GM13976 (cell line): ENCODE measurements at regions not wholly inside any gene's neighbourhood (a gene's known extent, or its start where the extent isn't known, plus 50 kb on each side); places are given as distances from the start of the nearest gene placed in this dataset.

ENCODE experiments used
- DNase-seq: peaks from one replicate; pipeline ENCODE4 v3.0.0; 2012; ENCODE audit warnings: low spot score
- CTCF ChIP-seq: IDR thresholded peaks from 2 replicates; pipeline ENCODE4 v1.5.1; 2012; ENCODE audit warnings: borderline replicate concordance, mild to moderate bottlenecking; ENCODE audit not compliant: insufficient read depth; ENCODE audit errors: extremely low read depth, missing control alignments, control extremely low read depth
- in situ Hi-C: fragments of 300-500 bp; cut with MboI; formaldehyde crosslinking; loops from one replicate; pipeline ENCODE4 v1.12.0; 2022; ENCODE audit warnings: low sequenced_read_pairs, mixed read lengths, inconsistent platforms; ENCODE audit not compliant: unreplicated experiment

GRCh38 chr11:42253156-42253555 lies 793.7 kb upstream of the LRRC4C start:
- TF ChIP-seq CTCF = no peak
- DNase-seq = no peak
- in situ Hi-C loops = no loop called here

- no peak for TF ChIP-seq CTCF
- in situ Hi-C loops = no loop called here
- no peak for DNase-seq
These were observed 796.5 kb upstream of the LRRC4C start for GRCh38 chr11:42255906-42256305.

- DNase-seq = no peak
These were observed 798.1 kb upstream of the LRRC4C start for GRCh38 chr11:42257534-42257933.

GRCh38 chr11:42265072-42265471 lies 805.6 kb upstream of the LRRC4C start:
- TF ChIP-seq CTCF = no peak
- DNase-seq = no peak
- in situ Hi-C loops = no loop called here

More at GRCh38 chr11:42257534-42257933, 798.1 kb upstream of the LRRC4C start:
- TF ChIP-seq CTCF = no peak
- in situ Hi-C loops = no loop called here

- in situ Hi-C loops = no loop called here
- no peak for TF ChIP-seq CTCF
- no peak for DNase-seq
These were observed 811.9 kb upstream of the LRRC4C start for GRCh38 chr11:42271306-42271705.

GRCh38 chr11:42273977-42274376 lies 814.5 kb upstream of the LRRC4C start:
- TF ChIP-seq CTCF = no peak
- DNase-seq = no peak
- in situ Hi-C loops = no loop called here

- no peak for DNase-seq
- in situ Hi-C loops = no loop called here
- TF ChIP-seq CTCF = no peak
These were observed 837.5 kb upstream of the LRRC4C start for GRCh38 chr11:42296910-42297309.
